Fibroblast of skin of abdomen (primary cell): ENCODE measurements at regions not wholly inside any gene's neighbourhood (a gene's known extent, or its start where the extent isn't known, plus 50 kb on each side); places are given as distances from the start of the nearest gene placed in this dataset.
A peak's percentile ranks its signal among the peaks of the same experiment; 100 is the strongest.
"Not testable (repeated sequence)": the region's sequence is repeated elsewhere in the genome, so short reads cannot be mapped to it uniquely, and the experiment has no call there.

Experiments used
- DNase-seq: peaks from one replicate; pipeline ENCODE4 v3.0.0-alpha.2; 2013

GRCh38 chr6:47407300-47408281 lies 70.0 kb upstream of the CD2AP start:
- DNase-seq, result no peak

GRCh38 chr6:47413752-47414422 lies 63.7 kb upstream of the CD2AP start:
- peak; percentile 68 for DNase-seq

GRCh38 chr6:47414423-47415167 lies 63.0 kb upstream of the CD2AP start:
- DNase-seq, result peak; percentile 28

GRCh38 chr6:47416396-47417345 lies 60.9 kb upstream of the CD2AP start:
- no peak for DNase-seq

- peak; percentile 28 for DNase-seq
These were observed 58.0 kb upstream of the CD2AP start for GRCh38 chr6:47419621-47420020.

GRCh38 chr6:47420394-47421371 lies 56.9 kb upstream of the CD2AP start:
- peak; percentile 42 for DNase-seq

GRCh38 chr6:47423079-47423478 lies 54.5 kb upstream of the CD2AP start:
- DNase-seq, result no peak

- DNase-seq, result no peak
These were observed 53.2 kb upstream of the CD2AP start for GRCh38 chr6:47424436-47424836.

- DNase-seq, result not testable (repeated sequence)
These were observed 51.9 kb upstream of the CD2AP start for GRCh38 chr6:47425724-47426123.

- DNase-seq, result no peak
These were observed 50.9 kb upstream of the CD2AP start for GRCh38 chr6:47426524-47427302.

- DNase-seq, result no peak
These were observed 49.9 kb upstream of the CD2AP start for GRCh38 chr6:47427680-47428079.
